ENCODE measurements at regions not wholly inside any gene's neighbourhood (a gene's known extent, or its start where the extent isn't known, plus 50 kb on each side); places are given as distances from the start of the nearest gene placed in this dataset.

DNA sequence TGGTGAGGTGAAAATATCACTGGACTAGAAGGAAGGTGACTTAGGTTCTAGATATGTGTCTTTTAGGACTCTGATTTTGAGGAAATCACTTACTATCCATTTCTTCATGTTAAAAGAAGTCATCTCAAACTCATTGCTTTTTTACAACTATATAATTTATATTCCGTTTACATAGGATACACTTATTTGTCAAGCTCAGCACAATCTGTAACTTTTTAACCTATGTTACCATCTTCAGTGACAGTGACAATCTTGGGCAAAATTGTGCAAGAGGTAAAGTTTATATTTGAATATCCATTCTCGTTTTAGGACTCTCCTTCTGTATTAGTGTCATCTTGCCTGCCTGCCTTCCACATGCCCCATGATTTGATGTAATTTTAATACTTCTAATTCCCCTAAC lies 74.0 kb upstream of the FAM83B start:
- 84 to 100% methylated on average over 2 of the region's 2 CpGs for WGBS, 2 experiments
- Histone ChIP-seq H3K4me1 (ENCODE audit: control insufficient read depth, insufficient read depth, low read length) (no peaks in the 10 kb centered on the region), H3K27ac (ENCODE audit: insufficient read depth, low read depth, low read length, poor library complexity, severe bottlenecking) (no peak overlapping the region), H3K36me3 (ENCODE audit: control insufficient read depth, insufficient read depth, low read length) (no peaks in the 10 kb centered on the region), H3K9me3 (ENCODE audit: control insufficient read depth, low read length) (no peaks in the 10 kb centered on the region), H3K4me3 (ENCODE audit: insufficient read depth, low read depth, low read length) (no peak overlapping the region), H3K27me3 (ENCODE audit: control insufficient read depth, insufficient read depth, low read length, poor library complexity, severe bottlenecking) (no peaks in the 10 kb centered on the region)

GRCh38 chr6:54775576-54775975 lies 71.0 kb upstream of the FAM83B start:
- H3K36me3 ChIP-seq (ENCODE audit: control insufficient read depth, insufficient read depth, low read length), result no peaks in the 10 kb centered on the region
- H3K27me3 ChIP-seq (ENCODE audit: control insufficient read depth, insufficient read depth, low read length, poor library complexity, severe bottlenecking), result no peaks in the 10 kb centered on the region
- 88 to 92% methylated on average over 1 of the region's 1 CpG for WGBS, 2 experiments
- no peak overlapping the region for H3K4me3 ChIP-seq (ENCODE audit: insufficient read depth, low read depth, low read length)
- no peaks in the 10 kb centered on the region for H3K4me1 ChIP-seq (ENCODE audit: control insufficient read depth, insufficient read depth, low read length)
- no peaks in the 10 kb centered on the region for H3K9me3 ChIP-seq (ENCODE audit: control insufficient read depth, low read length)
- no peak overlapping the region for H3K27ac ChIP-seq (ENCODE audit: insufficient read depth, low read depth, low read length, poor library complexity, severe bottlenecking)

DNA sequence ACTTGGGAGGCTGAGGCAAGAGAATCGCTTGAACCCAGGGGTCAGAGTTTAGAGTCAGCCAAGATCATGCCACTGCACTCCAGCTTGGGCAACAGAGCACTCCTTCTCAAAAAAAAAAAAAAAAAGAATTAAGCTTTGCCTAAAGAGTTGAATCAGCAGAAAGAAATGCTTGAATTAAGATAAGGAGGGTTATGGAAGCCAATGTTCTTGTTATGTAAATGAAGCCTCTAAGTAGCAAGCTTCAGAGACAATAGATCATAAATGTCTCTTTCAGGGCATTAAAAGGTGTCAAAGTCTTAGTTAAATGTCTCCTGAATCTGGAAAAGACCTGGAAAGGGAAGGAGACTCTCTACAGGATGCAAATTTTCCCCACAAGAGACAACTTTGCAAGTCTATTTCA lies 69.7 kb upstream of the FAM83B start:
- Histone ChIP-seq H3K9me3 (ENCODE audit: control insufficient read depth, low read length) (no peaks in the 10 kb centered on the region), H3K4me3 (ENCODE audit: insufficient read depth, low read depth, low read length) (no peak overlapping the region), H3K36me3 (ENCODE audit: control insufficient read depth, insufficient read depth, low read length) (no peaks in the 10 kb centered on the region), H3K27ac (ENCODE audit: insufficient read depth, low read depth, low read length, poor library complexity, severe bottlenecking) (no peak overlapping the region), H3K4me1 (ENCODE audit: control insufficient read depth, insufficient read depth, low read length) (no peaks in the 10 kb centered on the region), H3K27me3 (ENCODE audit: control insufficient read depth, insufficient read depth, low read length, poor library complexity, severe bottlenecking) (no peaks in the 10 kb centered on the region)
- 78 to 92% methylated on average over 1 of the region's 1 CpG for WGBS, 2 experiments

- no peaks in the 10 kb centered on the region for H3K27me3 ChIP-seq (ENCODE audit: control insufficient read depth, insufficient read depth, low read length, poor library complexity, severe bottlenecking)
- no peak overlapping the region for H3K4me3 ChIP-seq (ENCODE audit: insufficient read depth, low read depth, low read length)
- no peaks in the 10 kb centered on the region for H3K36me3 ChIP-seq (ENCODE audit: control insufficient read depth, insufficient read depth, low read length)
- H3K27ac ChIP-seq (ENCODE audit: insufficient read depth, low read depth, low read length, poor library complexity, severe bottlenecking), result no peak overlapping the region
- no peaks in the 10 kb centered on the region for H3K4me1 ChIP-seq (ENCODE audit: control insufficient read depth, insufficient read depth, low read length)
- no peaks in the 10 kb centered on the region for H3K9me3 ChIP-seq (ENCODE audit: control insufficient read depth, low read length)
Observed at GRCh38 chr6:54778731-54779130, 67.8 kb upstream of the FAM83B start.

DNA sequence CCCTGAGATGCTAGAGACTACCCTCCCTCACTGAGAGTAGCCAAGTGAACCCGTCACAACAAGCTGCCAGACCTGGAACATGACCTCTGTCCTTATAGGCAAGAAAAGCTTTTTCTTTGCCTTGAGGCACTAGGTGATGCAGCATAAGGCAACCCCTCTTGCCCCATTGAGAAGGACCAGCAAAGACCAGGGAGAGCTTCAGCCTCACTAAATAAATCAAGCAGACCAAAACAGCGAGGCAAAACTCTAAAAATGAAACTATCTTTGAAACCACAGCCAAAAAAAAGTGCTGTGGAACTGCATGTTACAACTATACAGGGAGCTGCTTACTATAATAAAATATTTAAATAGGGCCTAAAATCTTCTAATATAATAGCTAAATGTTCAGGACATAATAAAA lies 62.6 kb upstream of the FAM83B start:
- H3K27me3 ChIP-seq (ENCODE audit: control insufficient read depth, insufficient read depth, low read length, poor library complexity, severe bottlenecking), result no peaks in the 10 kb centered on the region
- no peak overlapping the region for H3K4me3 ChIP-seq (ENCODE audit: insufficient read depth, low read depth, low read length)
- H3K36me3 ChIP-seq (ENCODE audit: control insufficient read depth, insufficient read depth, low read length), result no peaks in the 10 kb centered on the region
- 86 to 94% methylated on average over 2 of the region's 2 CpGs for WGBS, 2 experiments
- no peaks in the 10 kb centered on the region for H3K4me1 ChIP-seq (ENCODE audit: control insufficient read depth, insufficient read depth, low read length)
- no peak overlapping the region for H3K27ac ChIP-seq (ENCODE audit: insufficient read depth, low read depth, low read length, poor library complexity, severe bottlenecking)
- H3K9me3 ChIP-seq (ENCODE audit: control insufficient read depth, low read length), result no peaks in the 10 kb centered on the region

DNA sequence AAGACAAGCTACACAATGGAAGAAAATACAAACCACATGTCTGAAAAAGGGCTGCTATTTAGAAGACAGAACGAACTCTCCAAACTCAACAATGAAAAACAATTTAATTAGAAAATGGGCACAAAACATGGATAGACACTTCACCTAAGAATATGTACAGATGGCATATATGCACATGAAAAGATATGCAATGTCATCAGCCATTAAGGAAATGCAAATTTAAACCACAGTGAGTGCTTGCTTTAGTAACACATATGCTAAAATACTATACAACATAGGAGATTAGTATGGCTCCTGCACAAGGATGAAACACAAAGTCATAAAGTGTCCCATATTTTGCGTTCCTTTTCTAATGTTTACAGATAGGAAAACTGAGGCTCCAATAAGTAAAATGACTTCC lies 60.4 kb upstream of the FAM83B start:
- no peaks in the 10 kb centered on the region for H3K27me3 ChIP-seq (ENCODE audit: control insufficient read depth, insufficient read depth, low read length, poor library complexity, severe bottlenecking)
- H3K27ac ChIP-seq (ENCODE audit: insufficient read depth, low read depth, low read length, poor library complexity, severe bottlenecking), result no peak overlapping the region
- no peaks in the 10 kb centered on the region for H3K4me1 ChIP-seq (ENCODE audit: control insufficient read depth, insufficient read depth, low read length)
- no peak overlapping the region for H3K4me3 ChIP-seq (ENCODE audit: insufficient read depth, low read depth, low read length)
- H3K9me3 ChIP-seq (ENCODE audit: control insufficient read depth, low read length), result no peaks in the 10 kb centered on the region
- 90 to 98% methylated on average over 2 of the region's 2 CpGs for WGBS, 2 experiments
- H3K36me3 ChIP-seq (ENCODE audit: control insufficient read depth, insufficient read depth, low read length), result no peaks in the 10 kb centered on the region

- no peak overlapping the region for H3K27ac ChIP-seq (ENCODE audit: insufficient read depth, low read depth, low read length, poor library complexity, severe bottlenecking)
- no peaks in the 10 kb centered on the region for H3K27me3 ChIP-seq (ENCODE audit: control insufficient read depth, insufficient read depth, low read length, poor library complexity, severe bottlenecking)
- no peak overlapping the region for H3K4me3 ChIP-seq (ENCODE audit: insufficient read depth, low read depth, low read length)
- H3K9me3 ChIP-seq (ENCODE audit: control insufficient read depth, low read length), result no peaks in the 10 kb centered on the region
- WGBS, 2 experiments, result 67% methylated on average over 1 of the region's 1 CpG; no CpG with 5 or more reads in 1 of the 2 experiments
- H3K4me1 ChIP-seq (ENCODE audit: control insufficient read depth, insufficient read depth, low read length), result no peaks in the 10 kb centered on the region
- no peaks in the 10 kb centered on the region for H3K36me3 ChIP-seq (ENCODE audit: control insufficient read depth, insufficient read depth, low read length)
Observed at GRCh38 chr6:54787825-54788224, 58.7 kb upstream of the FAM83B start.

All from ectodermal cell (in vitro differentiated cells).